HG03159 (cell line): ENCODE measurements at regions not wholly inside any gene's neighbourhood (a gene's known extent, or its start where the extent isn't known, plus 50 kb on each side); places are given as distances from the start of the nearest gene placed in this dataset.

Source experiments
- ATAC-seq: cut with Tn5 transposase; IDR thresholded peaks from one replicate; pipeline ENCODE4 v1.9.1; 2021; ENCODE audit warnings: mild to moderate bottlenecking, moderate library complexity; ENCODE audit not compliant: unreplicated experiment

DNA sequence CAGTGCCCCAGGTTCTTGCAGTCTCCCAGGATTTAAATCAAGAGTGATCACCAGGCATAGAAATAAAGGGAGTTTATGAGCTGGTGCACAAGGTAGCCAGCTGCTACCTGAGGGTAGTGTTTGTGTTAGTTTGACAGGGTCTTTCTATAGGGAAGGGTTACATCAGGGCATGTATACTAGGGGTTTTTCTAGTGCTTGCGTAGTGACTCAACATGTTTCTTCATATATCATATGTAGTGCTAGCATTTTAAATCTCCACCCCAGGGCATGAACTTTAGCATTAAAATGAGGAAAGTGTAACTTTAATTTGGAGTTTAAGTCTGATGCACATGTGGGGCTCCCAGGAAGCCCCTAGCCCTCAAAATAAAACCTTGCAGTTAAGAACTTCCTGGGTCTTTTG lies 86.5 kb upstream of the TNR start:
- ATAC-seq = no peak

DNA sequence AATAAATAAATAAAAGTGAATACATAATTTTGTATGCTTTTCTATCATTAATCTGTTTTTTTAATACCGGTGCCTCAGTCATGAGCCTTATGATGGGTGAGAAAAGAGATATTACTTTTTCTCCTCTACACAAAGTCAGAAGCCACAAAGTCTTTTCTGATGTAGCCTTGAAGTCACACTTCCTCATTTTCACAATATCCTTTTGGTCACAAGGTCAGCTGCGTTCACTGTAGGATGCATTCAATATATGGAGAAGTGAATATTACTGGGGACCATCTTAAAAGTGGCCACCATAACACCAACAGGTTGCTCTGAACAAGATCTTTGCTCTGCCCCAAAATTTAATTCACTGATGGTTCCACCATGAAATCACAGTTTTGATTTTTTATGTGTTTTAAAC lies 83.3 kb upstream of the TNR start:
- no peak for ATAC-seq

DNA sequence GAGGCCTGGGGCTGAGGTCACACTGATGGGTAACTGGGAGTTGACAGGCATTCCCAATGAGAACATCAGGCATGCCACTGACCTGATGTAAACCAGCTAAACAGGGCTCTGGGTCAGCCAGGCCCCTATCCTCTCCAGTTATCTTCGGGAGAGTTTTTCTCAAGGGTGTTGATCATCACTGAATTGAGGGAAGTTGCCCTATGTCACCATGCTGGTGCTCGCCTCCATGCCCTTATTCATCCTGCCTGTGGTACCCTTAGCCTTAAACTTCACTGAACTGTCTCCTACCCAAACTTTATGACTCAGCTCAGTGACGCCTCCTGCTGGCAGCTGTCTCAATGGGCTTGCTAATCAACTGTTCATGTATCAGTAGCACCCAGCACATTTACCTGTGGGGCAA lies 80.7 kb upstream of the TNR start:
- ATAC-seq = no peak

DNA sequence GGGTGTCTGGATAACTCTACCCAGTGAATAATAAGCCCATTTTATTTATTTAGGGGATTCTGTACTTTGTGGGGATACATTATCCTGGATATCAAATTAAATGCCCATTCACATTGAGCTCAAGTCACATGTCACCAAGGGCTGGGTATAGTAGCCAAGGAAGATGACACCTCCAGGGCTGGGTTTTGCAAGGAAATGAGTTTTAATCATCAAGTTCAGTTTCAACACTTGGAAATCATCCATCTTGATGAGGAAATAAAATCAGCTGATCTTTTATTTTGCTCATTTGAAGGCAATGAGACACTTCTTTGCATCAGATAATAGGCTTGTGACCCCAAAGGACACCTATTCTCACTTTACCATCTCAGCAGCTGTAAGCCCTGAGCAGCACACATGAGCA lies 80.0 kb upstream of the TNR start:
- no peak for ATAC-seq

DNA sequence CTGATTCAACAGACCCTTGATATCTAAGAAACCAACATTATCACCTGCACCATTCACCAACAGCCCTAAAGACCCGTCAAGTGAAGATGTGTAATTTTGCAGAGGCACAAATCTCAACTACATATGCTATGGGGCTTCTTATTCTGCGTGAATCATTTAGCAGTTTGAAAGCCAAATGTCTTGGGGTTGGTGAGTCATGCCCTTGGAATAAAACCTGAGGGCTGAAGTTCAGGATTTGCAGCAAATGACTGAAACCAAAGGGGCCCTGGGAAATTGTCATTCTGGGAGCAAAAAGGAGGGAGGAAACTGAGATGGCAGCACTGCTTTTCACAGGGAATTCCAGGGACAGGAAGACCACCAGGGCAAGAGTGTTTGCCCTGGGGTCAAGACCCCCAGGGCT lies 79.2 kb upstream of the TNR start:
- no peak for ATAC-seq

DNA sequence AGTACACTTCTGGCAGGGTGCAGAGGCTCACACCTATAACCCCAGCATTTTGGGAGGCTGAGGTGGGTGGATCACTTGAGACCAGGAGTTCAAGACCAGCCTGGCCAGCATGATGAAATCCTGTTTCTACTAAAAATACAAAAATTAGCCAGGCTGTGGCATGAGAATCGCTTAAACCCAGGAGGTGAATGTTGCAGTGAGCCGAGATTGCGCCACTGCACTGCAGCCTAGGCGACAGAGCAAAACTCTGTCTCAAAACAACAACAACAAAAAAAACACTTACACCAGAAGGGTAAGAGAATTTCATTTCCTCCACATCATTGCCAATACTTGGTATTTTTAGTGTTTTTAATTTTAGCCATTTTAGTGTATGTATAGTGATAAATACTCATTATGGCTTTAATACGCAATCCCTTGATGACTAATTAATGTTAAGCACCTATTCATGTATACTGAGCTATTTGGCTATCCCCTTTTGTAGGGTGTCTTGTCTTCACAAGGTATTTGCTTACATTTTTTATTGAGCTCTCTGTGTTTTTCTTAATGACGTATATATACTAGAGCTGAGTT lies 77.1 kb upstream of the TNR start:
- ATAC-seq = no peak

DNA sequence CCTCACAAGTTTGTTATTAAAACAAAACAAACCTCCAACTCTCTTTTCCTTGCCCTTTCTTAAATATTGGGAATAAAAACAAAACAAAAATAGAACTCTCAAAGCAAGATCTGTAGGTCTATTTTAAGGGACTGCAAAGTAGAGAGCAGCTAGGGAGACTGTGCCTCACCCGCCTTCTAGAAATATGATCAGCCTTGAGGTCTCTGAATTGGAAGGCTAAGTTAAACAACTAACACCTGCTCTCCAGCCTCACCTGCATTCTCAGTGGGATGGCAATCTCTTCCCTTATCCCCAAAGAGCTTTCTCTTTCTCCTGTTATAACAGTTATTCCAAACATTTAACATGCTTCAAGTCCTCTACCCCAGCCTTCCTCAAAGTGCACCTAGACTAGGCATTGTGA lies 75.5 kb upstream of the TNR start:
- ATAC-seq = no peak

DNA sequence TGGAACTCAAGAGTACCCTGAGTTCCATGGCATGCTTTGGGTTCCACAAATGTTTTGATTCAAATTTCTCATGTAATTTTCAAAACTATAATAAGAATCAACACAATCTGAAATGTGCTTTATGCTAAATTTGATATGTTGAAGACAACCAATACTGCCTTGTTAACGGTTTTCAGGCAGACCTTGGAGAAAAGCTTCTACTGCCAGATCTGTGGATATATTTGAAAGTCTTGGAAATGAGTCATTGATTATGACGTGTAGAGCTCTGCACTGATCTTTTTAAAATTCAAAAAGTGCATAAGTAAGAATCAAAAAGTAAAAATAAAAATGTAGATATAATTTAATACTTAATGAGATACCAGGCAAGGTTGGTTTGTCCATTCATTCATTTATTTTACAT lies 74.0 kb upstream of the TNR start:
- ATAC-seq = no peak

DNA sequence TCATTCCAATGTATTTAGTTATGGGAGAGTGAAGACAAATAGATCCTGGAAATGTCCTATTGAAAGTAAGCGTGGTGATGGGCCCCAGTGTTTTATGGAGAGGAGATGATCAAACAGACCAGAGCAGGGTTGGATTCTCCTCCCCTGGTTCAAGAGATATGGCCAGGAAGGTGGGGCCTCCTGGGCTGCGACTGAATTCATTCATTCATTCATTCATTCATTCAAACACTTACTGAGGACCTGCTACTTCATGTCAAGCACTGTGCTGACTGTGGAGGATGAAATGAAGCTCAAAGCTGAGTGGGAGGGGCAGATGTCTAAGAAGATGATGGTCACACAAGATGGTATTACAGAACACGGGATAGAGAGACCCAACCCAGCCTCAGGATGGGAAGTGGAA lies 71.5 kb upstream of the TNR start:
- ATAC-seq = no peak

DNA sequence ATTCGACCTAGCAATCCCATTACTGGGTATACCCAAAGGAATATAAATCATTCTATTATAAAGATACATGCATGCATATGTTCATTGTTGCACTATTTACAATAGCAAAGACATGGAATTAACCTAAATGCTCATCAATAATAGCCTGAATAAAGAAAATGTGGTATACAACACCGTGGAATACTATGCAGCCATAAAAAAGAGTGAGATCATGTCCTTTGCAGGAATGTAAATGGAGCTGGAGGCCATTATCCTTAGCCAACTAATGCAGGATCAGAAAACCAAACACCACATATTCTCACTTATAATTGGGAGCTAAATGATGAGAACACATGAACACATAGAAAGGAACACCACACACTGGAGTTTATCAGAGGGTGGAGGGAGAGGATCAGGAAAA lies 69.5 kb upstream of the TNR start:
- ATAC-seq = no peak

DNA sequence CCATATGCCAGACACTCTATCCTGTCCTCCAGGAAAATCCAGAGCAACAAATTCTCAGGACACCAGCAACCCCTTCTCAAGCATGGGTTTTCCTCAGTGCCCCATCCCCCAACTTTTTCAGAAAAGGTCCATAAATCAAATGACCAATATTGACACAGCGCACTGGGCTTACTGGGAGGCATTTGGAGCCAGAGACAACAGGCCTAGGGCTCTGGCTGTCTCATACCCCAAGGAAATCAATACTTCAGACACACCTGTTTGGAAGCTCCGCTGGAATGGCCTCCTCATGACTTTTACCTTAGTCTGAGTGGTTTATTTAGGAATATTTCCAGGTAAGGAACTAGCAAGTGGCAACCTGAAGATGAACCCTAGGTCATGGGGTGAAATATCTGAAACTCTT lies 66.9 kb upstream of the TNR start:
- ATAC-seq = no peak

DNA sequence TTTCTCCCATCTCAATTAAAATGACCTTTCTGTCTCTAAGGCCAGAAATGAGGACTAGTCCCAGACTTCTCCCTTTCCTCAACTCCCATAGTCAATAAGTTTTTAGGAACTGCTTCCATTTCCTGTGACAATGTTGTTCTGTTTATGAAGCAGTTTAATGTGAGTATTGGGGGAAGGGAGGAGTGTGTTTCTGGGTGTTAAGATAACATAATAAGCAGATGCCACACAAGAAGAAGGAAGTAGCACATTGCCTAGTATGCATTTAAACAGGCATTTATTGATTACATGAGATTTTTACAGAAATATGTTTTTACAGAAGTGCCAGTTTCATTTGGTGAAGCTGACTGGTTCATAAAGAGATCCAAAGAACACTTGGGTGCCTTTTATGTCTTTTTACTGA lies 65.6 kb upstream of the TNR start:
- ATAC-seq = no peak

DNA sequence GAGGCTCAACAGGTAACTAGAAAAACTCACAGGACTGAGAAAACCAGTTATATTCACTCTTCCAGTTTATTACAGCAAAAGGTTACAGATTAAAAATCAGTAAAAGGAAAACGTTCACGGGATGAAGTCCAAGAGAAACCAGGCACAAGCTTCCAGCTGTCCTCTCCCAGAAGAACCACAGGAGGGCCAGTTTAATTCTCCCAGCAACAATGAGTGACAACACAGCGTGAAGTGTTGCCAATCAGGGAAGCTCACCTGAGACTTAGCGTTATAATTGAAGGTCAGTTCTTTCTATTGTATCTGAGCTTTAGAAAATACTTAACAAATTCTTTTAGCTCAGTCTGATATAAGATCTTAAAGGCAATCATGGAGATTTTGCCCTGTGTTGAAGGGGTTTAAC lies 65.2 kb upstream of the TNR start:
- ATAC-seq = no peak

DNA sequence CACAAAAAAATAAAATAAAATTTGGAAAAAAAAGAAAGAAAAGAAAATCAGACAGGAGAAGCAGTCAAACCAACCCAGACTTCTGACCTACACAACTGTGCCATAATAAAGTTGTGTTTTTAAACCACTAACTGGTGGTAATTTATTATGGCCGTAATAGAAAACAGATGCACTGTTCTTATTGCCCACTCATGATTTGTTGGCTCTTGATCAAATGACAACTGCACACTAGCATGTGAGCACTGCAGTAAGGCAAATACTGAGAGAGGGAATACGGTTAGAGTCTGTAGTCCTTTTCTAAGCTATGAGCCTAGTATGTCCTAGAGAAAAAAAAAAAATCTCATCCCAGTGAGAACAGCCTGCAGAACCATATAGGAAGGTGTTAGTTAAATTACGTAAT lies 61.2 kb upstream of the TNR start:
- ATAC-seq = no peak

DNA sequence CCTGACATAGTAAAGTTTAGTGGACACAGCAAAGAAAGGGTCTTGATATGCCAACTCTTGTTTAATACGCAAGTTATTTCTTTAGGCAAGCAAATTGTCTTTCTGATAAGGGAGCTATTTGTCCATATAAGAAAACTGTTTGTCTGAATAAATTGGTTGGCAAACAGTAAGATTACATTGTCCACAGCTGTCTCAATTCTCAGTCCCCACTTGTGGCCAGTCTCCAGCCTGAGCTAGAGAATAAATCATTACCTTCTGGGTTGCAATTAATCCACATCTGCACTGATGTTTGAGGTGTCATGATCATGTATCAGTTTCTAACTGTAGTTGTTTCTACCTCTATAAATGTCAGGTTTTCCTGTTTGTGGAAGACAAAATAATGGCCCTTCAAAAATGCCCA lies 60.0 kb upstream of the TNR start:
- no peak for ATAC-seq

DNA sequence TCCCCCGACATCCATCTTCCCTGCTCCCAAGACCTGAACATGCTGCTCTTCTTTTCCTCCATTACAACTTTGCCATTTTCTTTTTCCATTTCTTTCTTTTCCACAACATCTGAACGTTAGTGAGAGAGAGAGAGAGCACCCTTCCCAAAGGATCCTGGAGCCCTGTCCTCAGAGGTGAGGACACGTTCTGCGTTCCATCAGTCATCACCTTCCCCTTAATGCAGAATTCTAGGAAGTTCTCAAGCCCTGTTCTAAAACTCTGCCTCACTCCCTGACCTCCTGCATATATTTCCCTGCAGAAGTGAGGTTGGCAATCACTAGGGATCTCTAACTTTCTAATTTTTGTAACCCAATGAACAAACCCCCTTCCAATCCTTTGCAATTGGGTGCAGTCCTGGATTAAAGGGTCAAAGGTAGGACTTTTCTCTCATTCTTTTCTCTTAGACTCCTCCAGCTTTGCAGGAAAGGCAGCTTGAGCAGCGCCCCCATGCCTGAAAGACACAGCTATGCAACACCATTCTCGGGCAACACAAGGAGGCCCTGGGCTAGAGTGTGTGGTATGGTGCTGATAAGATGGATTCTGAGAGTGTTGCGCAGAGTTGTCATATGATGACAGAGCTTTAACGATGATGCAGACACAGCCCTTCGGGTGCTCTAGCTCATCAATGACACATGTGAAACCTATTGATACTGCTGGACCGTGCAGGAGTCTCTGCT lies 59.2 kb upstream of the TNR start:
- no peak for ATAC-seq

DNA sequence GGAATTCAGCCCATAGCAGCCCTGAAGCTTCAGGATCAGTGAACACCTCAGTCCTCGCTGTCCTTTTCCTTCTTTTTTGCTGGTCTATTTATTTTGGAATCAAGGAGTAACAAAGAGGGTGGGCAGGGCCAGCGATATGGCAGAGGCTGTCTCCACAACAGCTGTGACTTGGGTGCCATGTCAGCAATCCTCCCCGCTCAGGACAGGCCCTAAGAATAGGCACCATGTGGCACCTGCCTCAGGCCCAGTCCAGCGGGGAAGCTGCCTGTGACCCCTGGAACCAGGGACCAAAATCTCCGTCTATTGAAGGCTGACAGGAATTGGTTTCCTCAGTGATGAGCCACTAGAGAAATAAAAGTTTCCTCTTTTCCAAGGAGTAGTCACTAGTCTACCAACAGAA lies 58.6 kb upstream of the TNR start:
- ATAC-seq = no peak

DNA sequence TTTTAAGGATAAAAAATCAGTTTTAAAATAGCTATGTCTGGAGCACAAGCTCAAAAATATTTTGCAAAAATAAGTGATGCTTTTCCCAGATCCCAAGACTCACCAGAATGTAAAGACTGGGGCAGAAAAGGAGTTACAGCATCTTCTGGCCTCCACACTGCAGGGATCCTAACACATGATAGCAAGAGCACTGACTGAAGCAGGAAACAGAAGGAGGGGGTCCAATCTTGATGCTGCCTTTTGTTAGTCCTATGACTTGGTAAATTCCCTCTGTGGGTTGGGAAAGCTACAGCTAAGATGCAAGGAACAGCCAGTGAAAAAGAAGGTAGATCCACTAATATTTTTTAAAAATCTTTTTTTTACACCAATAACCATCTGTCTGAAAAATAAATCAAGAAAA lies 54.2 kb upstream of the TNR start:
- ATAC-seq = no peak

DNA sequence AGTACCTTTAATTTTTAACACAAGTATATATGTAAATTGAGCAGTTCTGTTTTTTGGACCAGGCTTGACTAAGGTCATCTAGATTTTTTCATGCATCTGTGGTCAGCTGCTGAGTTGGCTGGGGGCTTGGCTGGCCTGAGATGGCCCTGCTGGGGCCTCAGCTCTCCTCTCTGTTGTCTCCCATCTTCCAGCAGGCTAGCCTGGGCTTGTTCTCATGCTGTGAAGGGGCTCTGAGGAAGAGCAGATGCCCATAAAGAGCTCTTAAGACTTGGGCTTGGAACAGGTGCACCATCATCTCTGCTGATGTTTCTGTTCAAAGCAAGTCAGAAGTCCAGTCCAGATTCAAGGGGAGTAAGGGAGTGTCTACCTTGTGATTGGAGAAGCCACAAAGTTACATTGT lies 51.2 kb upstream of the TNR start:
- ATAC-seq = no peak

DNA sequence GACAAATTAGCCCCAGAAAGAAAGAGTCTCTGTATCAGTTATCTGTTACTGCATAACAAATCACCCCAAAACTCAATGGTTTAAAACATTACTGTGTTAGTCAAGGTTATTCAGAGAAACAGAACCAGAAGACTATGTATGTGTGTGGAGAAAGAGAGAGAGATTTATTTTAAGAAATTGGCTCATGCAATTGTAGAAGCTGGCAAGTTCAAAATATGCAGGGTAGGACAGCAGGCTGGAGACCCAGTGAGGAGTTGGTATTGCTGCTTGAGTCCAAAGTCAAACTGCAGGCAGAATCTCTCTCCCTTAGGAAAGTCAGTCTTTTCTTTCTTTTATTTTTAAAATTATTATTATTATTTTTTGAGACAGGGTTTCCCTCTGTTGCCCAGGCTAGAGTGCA lies 50.2 kb upstream of the TNR start:
- ATAC-seq = no peak
